ENCODE measurements at regions not wholly inside any gene's neighbourhood (a gene's known extent, or its start where the extent isn't known, plus 50 kb on each side); places are given as distances from the start of the nearest gene placed in this dataset.

DNA sequence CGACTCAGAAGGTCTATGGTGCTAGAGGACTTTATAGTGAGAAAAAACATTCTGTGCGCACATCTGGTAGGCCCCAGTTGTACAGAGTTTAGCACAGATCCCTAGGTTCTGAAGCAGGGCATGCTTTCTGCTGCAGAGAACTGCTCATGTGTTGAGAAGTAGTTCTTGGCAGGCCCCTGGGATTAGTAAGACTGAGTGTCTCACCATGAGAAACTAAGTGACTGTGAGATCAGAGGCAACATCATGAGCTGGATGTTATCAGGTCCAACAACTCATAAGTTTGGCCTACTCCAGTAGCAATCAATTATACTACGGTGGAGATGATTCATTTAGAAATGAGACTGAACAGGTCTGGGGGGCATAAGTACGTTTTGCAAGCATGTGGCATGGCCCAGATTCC is 507.4 kb upstream of the KLF12 start:
- peak; percentile 47 for DNase-seq (ENCODE audit: low read depth)
- TF ChIP-seq, protein P1, sequence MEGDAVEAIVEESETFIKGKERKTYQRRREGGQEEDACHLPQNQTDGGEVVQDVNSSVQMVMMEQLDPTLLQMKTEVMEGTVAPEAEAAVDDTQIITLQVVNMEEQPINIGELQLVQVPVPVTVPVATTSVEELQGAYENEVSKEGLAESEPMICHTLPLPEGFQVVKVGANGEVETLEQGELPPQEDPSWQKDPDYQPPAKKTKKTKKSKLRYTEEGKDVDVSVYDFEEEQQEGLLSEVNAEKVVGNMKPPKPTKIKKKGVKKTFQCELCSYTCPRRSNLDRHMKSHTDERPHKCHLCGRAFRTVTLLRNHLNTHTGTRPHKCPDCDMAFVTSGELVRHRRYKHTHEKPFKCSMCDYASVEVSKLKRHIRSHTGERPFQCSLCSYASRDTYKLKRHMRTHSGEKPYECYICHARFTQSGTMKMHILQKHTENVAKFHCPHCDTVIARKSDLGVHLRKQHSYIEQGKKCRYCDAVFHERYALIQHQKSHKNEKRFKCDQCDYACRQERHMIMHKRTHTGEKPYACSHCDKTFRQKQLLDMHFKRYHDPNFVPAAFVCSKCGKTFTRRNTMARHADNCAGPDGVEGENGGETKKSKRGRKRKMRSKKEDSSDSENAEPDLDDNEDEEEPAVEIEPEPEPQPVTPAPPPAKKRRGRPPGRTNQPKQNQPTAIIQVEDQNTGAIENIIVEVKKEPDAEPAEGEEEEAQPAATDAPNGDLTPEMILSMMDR (IDR thresholded peaks at IDR 0.05; ENCODE audit: control insufficient read depth, insufficient read depth, low read depth, low read length, missing control alignments), result no peak
- no peak overlapping the region for H3K4me3 ChIP-seq (ENCODE audit: control insufficient read depth, low read depth, low read length)

GRCh38 chr13:74633734-74634133 is 499.5 kb upstream of the KLF12 start:
- H3K4me3 ChIP-seq (ENCODE audit: control insufficient read depth, low read depth, low read length), result no peak overlapping the region
- TF ChIP-seq, protein P1 (IDR thresholded peaks at IDR 0.05; ENCODE audit: control insufficient read depth, insufficient read depth, low read depth, low read length, missing control alignments), result no peak
- DNase-seq (ENCODE audit: low read depth), result no peak

GRCh38 chr13:74629985-74630384 is 495.8 kb upstream of the KLF12 start:
- TF ChIP-seq, protein P1 (IDR thresholded peaks at IDR 0.05; ENCODE audit: control insufficient read depth, insufficient read depth, low read depth, low read length, missing control alignments), result no peak
- DNase-seq (ENCODE audit: low read depth), result no peak
- no peak overlapping the region for H3K4me3 ChIP-seq (ENCODE audit: control insufficient read depth, low read depth, low read length)

DNA sequence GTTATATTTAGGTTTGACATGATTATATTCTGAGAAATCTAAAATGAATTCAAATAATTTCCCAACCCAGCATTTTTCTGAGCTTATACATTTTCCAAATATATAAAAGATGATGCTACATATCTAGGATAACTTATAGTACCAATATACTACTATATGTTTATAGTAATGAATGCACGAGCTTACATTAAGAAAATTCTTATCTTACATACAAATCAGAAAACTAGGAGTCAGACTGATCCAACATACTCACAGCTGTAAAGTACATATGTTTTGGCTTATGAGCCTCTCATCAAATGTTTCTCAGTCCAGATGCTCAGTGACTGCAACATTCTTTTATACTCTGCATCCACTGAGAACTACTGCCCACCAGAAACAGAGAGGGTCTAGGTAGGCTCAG is 491.3 kb upstream of the KLF12 start:
- no peak for DNase-seq (ENCODE audit: low read depth)
- no peak overlapping the region for H3K4me3 ChIP-seq (ENCODE audit: control insufficient read depth, low read depth, low read length)
- TF ChIP-seq, protein P1 (IDR thresholded peaks at IDR 0.05; ENCODE audit: control insufficient read depth, insufficient read depth, low read depth, low read length, missing control alignments), result no peak

GRCh38 chr13:74623761-74624160 is 489.6 kb upstream of the KLF12 start:
- H3K4me3 ChIP-seq (ENCODE audit: control insufficient read depth, low read depth, low read length), result no peak overlapping the region
- TF ChIP-seq, protein P1 (IDR thresholded peaks at IDR 0.05; ENCODE audit: control insufficient read depth, insufficient read depth, low read depth, low read length, missing control alignments), result no peak
- no peak for DNase-seq (ENCODE audit: low read depth)

DNA sequence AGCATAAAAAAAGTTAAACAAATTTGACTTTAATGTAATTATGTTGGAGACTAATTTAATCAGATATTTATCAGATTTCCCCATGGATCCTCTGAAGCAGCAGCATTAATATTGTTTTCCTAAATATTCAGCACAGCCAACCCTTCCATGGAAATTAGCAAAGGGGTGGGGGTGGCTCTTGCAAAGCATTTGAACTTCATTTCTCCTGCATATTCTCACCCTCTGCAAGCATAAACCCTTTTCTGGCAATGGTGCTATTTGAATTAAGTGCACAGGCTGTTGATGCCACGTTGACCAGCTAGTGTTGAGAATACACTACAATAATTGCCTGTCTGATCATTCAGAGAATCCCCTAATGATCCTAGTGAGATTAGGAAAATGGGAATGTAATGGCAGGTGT is 488.1 kb upstream of the KLF12 start:
- TF ChIP-seq, protein P1 (IDR thresholded peaks at IDR 0.05; ENCODE audit: control insufficient read depth, insufficient read depth, low read depth, low read length, missing control alignments), result no peak

GRCh38 chr13:74620711-74621110 is 486.5 kb upstream of the KLF12 start:
- DNase-seq (ENCODE audit: low read depth), result no peak
- TF ChIP-seq, protein P1 (IDR thresholded peaks at IDR 0.05; ENCODE audit: control insufficient read depth, insufficient read depth, low read depth, low read length, missing control alignments), result no peak
- H3K4me3 ChIP-seq (ENCODE audit: control insufficient read depth, low read depth, low read length), result no peak overlapping the region

More for the DNA sequence above, 488.1 kb upstream of the KLF12 start:
- no peak for DNase-seq (ENCODE audit: low read depth)
- H3K4me3 ChIP-seq (ENCODE audit: control insufficient read depth, low read depth, low read length), result no peak overlapping the region
